Vagina (tissue), 2 donors: ENCODE measurements at regions not wholly inside any gene's neighbourhood (a gene's known extent, or its start where the extent isn't known, plus 50 kb on each side); places are given as distances from the start of the nearest gene placed in this dataset.

Experiments used
- POLR2A ChIP-seq, 2 donors: fragments of 450-650 bp; IDR thresholded peaks; one replicate each; pipeline ENCODE4 v1.6.1; 2017; ENCODE audit warnings: antibody characterized with exemption in 2 of 2, mild to moderate bottlenecking in 2 of 2, moderate library complexity in 2 of 2
- POLR2AphosphoS5 ChIP-seq, 2 donors: sonication (generic); formaldehyde crosslinking; IDR thresholded peaks; one replicate each; pipeline ENCODE4 v1.9.0; 2017; ENCODE audit warnings: antibody characterized with exemption in 2 of 2, mild to moderate bottlenecking in 2 of 2, low read depth in 1 of 2; ENCODE audit not compliant: insufficient read depth in 1 of 2
- TF ChIP-seq, protein P1 (sequence below), 3 experiments: fragments of 450-650 bp in 2 of 3; fragments of 200-600 bp in 1 of 3; sonication (generic) in 1 of 3; IDR thresholded peaks; one replicate each; pipeline ENCODE4 v1.5.1; 2017 to 2019; ENCODE audit warnings: antibody characterized with exemption in 3 of 3, mild to moderate bottlenecking in 2 of 3, moderate library complexity in 2 of 3

DNA sequence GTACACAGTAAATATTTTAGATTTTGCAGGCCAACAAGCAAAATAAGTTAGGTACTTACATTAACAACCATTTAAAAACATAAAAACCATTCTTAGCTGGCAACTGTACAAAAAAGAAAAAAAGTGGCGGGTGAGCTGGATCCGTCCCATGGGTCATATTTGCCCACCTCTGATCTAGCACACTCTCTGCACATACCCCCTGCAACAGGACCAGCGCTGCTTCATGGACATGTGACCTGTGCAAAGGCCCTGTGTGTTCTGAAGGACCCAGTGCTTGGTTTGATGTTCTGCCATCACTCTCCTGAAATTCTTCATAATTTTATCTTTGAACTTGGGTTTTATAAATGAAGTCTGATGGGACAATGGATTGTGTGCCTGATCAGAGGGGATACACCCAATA lies 72.5 kb upstream of the ACAN start:
- TF ChIP-seq, protein P1, sequence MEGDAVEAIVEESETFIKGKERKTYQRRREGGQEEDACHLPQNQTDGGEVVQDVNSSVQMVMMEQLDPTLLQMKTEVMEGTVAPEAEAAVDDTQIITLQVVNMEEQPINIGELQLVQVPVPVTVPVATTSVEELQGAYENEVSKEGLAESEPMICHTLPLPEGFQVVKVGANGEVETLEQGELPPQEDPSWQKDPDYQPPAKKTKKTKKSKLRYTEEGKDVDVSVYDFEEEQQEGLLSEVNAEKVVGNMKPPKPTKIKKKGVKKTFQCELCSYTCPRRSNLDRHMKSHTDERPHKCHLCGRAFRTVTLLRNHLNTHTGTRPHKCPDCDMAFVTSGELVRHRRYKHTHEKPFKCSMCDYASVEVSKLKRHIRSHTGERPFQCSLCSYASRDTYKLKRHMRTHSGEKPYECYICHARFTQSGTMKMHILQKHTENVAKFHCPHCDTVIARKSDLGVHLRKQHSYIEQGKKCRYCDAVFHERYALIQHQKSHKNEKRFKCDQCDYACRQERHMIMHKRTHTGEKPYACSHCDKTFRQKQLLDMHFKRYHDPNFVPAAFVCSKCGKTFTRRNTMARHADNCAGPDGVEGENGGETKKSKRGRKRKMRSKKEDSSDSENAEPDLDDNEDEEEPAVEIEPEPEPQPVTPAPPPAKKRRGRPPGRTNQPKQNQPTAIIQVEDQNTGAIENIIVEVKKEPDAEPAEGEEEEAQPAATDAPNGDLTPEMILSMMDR (IDR thresholded peaks at IDR 0.05): no peak
- TF ChIP-seq POLR2AphosphoS5 (IDR thresholded peaks at IDR 0.05; ENCODE audit: insufficient read depth in 1 of 2, low read depth in 1 of 2) (no peak), POLR2A (IDR thresholded peaks at IDR 0.05) (no peak)
